Smooth muscle cell (in vitro differentiated cells): ENCODE measurements at regions not wholly inside any gene's neighbourhood (a gene's known extent, or its start where the extent isn't known, plus 50 kb on each side); places are given as distances from the start of the nearest gene placed in this dataset.

Source experiments
- DNase-seq: peaks from one replicate; lab custom pipeline; 2025; ENCODE audit not compliant: unreplicated experiment; lab: John Stamatoyannopoulos, UW
- H2AFZ ChIP-seq: fragments of 200-600 bp; sonication (generic); 2 replicates; pipeline ENCODE4 v1.6.0; 2016; ENCODE audit warnings: antibody characterized with exemption, low read depth, mild to moderate bottlenecking
- H3F3A ChIP-seq: fragments of 200-600 bp; sonication (generic); 2 replicates; pipeline ENCODE4 v1.6.0; 2017; ENCODE audit warnings: antibody characterized with exemption, low read depth
- H3K27ac ChIP-seq: fragments of 200-600 bp; sonication (generic); 2 replicates; pipeline ENCODE4 v1.5.1; 2016; ENCODE audit warnings: low read depth, mild to moderate bottlenecking
- H3K27me3 ChIP-seq: fragments of 200-600 bp; sonication (generic); 2 replicates; pipeline ENCODE4 v1.6.1; 2016; ENCODE audit warnings: low read depth, mild to moderate bottlenecking
- H3K36me3 ChIP-seq: fragments of 200-600 bp; sonication (generic); 2 replicates; pipeline ENCODE4 v1.5.1; 2016; ENCODE audit warnings: low read depth
- H3K4me1 ChIP-seq: fragments of 200-600 bp; sonication (generic); 2 replicates; pipeline ENCODE4 v1.5.1; 2016; ENCODE audit warnings: low read depth
- H3K4me2 ChIP-seq: fragments of 200-600 bp; sonication (generic); 2 replicates; pipeline ENCODE4 v1.6.0; 2016; ENCODE audit warnings: mild to moderate bottlenecking
- H3K4me3 ChIP-seq: fragments of 200-600 bp; sonication (generic); 2 replicates; pipeline ENCODE4 v1.5.1; 2016; ENCODE audit warnings: mild to moderate bottlenecking
- H3K79me2 ChIP-seq: fragments of 200-600 bp; sonication (generic); 2 replicates; pipeline ENCODE4 v1.6.0; 2016; ENCODE audit warnings: low read depth, mild to moderate bottlenecking
- H3K9ac ChIP-seq: fragments of 200-600 bp; sonication (generic); 2 replicates; pipeline ENCODE4 v1.6.0; 2016; ENCODE audit warnings: low read depth
- H3K9me3 ChIP-seq: fragments of 200-600 bp; sonication (generic); replicated peaks from 2 replicates; pipeline ENCODE4 v1.5.1; 2016; ENCODE audit warnings: low read depth
- H4K20me1 ChIP-seq: fragments of 200-600 bp; sonication (generic); 2 replicates; pipeline ENCODE4 v1.6.0; 2016; ENCODE audit warnings: low read depth
- WGBS: methylation state at CpG from one replicate; pipeline ENCODE4 v1.1.7; 2016; ENCODE audit warnings: low lambda C conversion rate; 5-methylcytosine and 5-hydroxymethylcytosine counted together
- small RNA-seq: library from RNA; depleted of rRNA; stranded (forward); fragments of <200 nt; gene quantifications from one replicate; pipeline ENCODE3, GENCODE V24; 2014
- TF ChIP-seq, protein P1 (sequence below): fragments of 200-600 bp; sonication (generic); IDR thresholded peaks from 2 replicates; pipeline ENCODE4 v1.5.1; 2017; ENCODE audit warnings: borderline replicate concordance, mild to moderate bottlenecking, antibody characterized with exemption; ENCODE audit not compliant: insufficient read depth, poor library complexity, severe bottlenecking

- Histone ChIP-seq H3K9ac (no peak overlapping the region), H2AFZ (no peak overlapping the region), H3K4me2 (no peak overlapping the region), H3K36me3 (no peaks in the 10 kb centered on the region), H3K79me2 (no peaks in the 10 kb centered on the region), H4K20me1 (no peaks in the 10 kb centered on the region), H3K4me1 (no peaks in the 10 kb centered on the region), H3K4me3 (no peak overlapping the region), H3F3A (no peaks in the 10 kb centered on the region), H3K27ac (no peak overlapping the region), H3K27me3 (no peaks in the 10 kb centered on the region), H3K9me3 (no peaks in the 10 kb centered on the region)
- WGBS = 77% methylated on average over 1 of the region's 1 CpG
- TF ChIP-seq, protein P1, sequence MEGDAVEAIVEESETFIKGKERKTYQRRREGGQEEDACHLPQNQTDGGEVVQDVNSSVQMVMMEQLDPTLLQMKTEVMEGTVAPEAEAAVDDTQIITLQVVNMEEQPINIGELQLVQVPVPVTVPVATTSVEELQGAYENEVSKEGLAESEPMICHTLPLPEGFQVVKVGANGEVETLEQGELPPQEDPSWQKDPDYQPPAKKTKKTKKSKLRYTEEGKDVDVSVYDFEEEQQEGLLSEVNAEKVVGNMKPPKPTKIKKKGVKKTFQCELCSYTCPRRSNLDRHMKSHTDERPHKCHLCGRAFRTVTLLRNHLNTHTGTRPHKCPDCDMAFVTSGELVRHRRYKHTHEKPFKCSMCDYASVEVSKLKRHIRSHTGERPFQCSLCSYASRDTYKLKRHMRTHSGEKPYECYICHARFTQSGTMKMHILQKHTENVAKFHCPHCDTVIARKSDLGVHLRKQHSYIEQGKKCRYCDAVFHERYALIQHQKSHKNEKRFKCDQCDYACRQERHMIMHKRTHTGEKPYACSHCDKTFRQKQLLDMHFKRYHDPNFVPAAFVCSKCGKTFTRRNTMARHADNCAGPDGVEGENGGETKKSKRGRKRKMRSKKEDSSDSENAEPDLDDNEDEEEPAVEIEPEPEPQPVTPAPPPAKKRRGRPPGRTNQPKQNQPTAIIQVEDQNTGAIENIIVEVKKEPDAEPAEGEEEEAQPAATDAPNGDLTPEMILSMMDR = no peak
- DNase-seq = no peak
Measured at GRCh38 chr4:44801384-44801783, 75.0 kb upstream of the GNPDA2 start.

- WGBS = 70% methylated on average over 7 of the region's 7 CpGs
- Histone ChIP-seq H3K4me1 (no peaks in the 10 kb centered on the region), H2AFZ (no peak overlapping the region), H3F3A (no peaks in the 10 kb centered on the region), H3K79me2 (no peaks in the 10 kb centered on the region), H3K9ac (no peak overlapping the region), H3K4me3 (no peak overlapping the region), H3K27me3 (no peaks in the 10 kb centered on the region), H3K27ac (no peak overlapping the region), H3K9me3 (no peaks in the 10 kb centered on the region), H3K4me2 (no peak overlapping the region), H4K20me1 (no peaks in the 10 kb centered on the region), H3K36me3 (no peaks in the 10 kb centered on the region)
- no peak for DNase-seq
- TF ChIP-seq, protein P1 = no peak
Measured at GRCh38 chr4:44791831-44792230, 65.5 kb upstream of the GNPDA2 start.

GRCh38 chr4:44777115-44777514 lies 50.8 kb upstream of the GNPDA2 start:
- H3K4me3 ChIP-seq = no peak overlapping the region
- TF ChIP-seq, protein P1 = no peak
- H3K27ac ChIP-seq = no peak overlapping the region
- no peaks in the 10 kb centered on the region for H3K36me3 ChIP-seq
- H3K27me3 ChIP-seq = no peaks in the 10 kb centered on the region
- DNase-seq = no peak
- no peaks in the 10 kb centered on the region for H4K20me1 ChIP-seq
- no peak overlapping the region for H2AFZ ChIP-seq
- H3K9ac ChIP-seq = no peak overlapping the region
- H3F3A ChIP-seq = no peaks in the 10 kb centered on the region
- H3K4me1 ChIP-seq = no peaks in the 10 kb centered on the region
- H3K4me2 ChIP-seq = no peak overlapping the region
- 50% methylated on average over 1 of the region's 1 CpG for WGBS
- no peaks in the 10 kb centered on the region for H3K79me2 ChIP-seq
- peaks cover 5% of the 10 kb centered on the region for H3K9me3 ChIP-seq

Small RNA genes lying in the stretch of these regions (small RNA-seq; reads per million reads assigned to genes)
- gene RNU6-931P = 0.11 reads per million
